Prostate gland (tissue), 2 donors: ENCODE measurements at regions not wholly inside any gene's neighbourhood (a gene's known extent, or its start where the extent isn't known, plus 50 kb on each side); places are given as distances from the start of the nearest gene placed in this dataset.

Source experiments
- DNase-seq: peaks from one replicate; pipeline ENCODE4 v3.0.0-alpha.2; 2019; ENCODE audit warnings: low spot score
- H3K27ac ChIP-seq, 2 donors: fragments of 200-600 bp; sonication (generic); 2 replicates each; pipeline ENCODE4 v1.5.1; 2017 to 2019
- H3K27me3 ChIP-seq: fragments of 200-600 bp; sonication (generic); replicated peaks from 2 replicates; pipeline ENCODE4 v1.5.1; 2019; ENCODE audit not compliant: insufficient read depth
- H3K36me3 ChIP-seq, 2 donors: fragments of 200-600 bp; sonication (generic); 1 replicate in 1 of 2; 2 replicates in 1 of 2; pipeline versions ENCODE4 v1.5.1 to v1.8.1; 2017 to 2019
- H3K4me1 ChIP-seq: fragments of 200-600 bp; sonication (generic); replicated peaks from 2 replicates; pipeline ENCODE4 v1.5.1; 2019
- H3K4me3 ChIP-seq, 2 donors: fragments of 200-600 bp; sonication (generic); 2 replicates each; pipeline ENCODE4 v1.5.1; 2017 to 2019
- H3K9me3 ChIP-seq: fragments of 200-600 bp; sonication (generic); 2 replicates; pipeline ENCODE4 v1.5.1; 2017
- CTCF ChIP-seq, 4 experiments: fragments of 200-600 bp in 2 of 4; fragments of 450-650 bp in 2 of 4; sonication (generic) in 2 of 4; IDR thresholded peaks; 1 replicate in 3 of 4; 2 replicates in 1 of 4; pipeline ENCODE4 v1.5.1; 2016 to 2019; ENCODE audit warnings: antibody characterized with exemption in 4 of 4, mild to moderate bottlenecking in 2 of 4, moderate library complexity in 2 of 4
- POLR2A ChIP-seq: fragments of 450-650 bp; IDR thresholded peaks from one replicate; pipeline ENCODE4 v1.6.1; 2016; ENCODE audit warnings: antibody characterized with exemption, mild to moderate bottlenecking
- POLR2AphosphoS5 ChIP-seq: sonication (generic); formaldehyde crosslinking; IDR thresholded peaks from one replicate; pipeline ENCODE4 v1.6.1; 2017; ENCODE audit warnings: antibody characterized with exemption
- WGBS: methylation state at CpG from one replicate; pipeline ENCODE4 v1.1.5; 2018; 5-methylcytosine and 5-hydroxymethylcytosine counted together
- intact Hi-C: fragments of 100-400 bp; cut with DNase I; formaldehyde crosslinking; loops from one replicate; pipeline ENCODE4 v1.14.2; 2022

GRCh38 chr1:191905781-191906180 is 252.5 kb upstream of the RGS18 start:
- no peak overlapping the region for H3K4me3 ChIP-seq
- no peak for TF ChIP-seq POLR2A
- intact Hi-C loops: no loop called here
- no peak overlapping the region for H3K27ac ChIP-seq
- H3K4me1 ChIP-seq: no peaks in the 10 kb centered on the region
- DNase-seq: no peak
- 43% methylated on average over 1 of the region's 1 CpG for WGBS
- H3K27me3 ChIP-seq: no peaks in the 10 kb centered on the region
- no peaks in the 10 kb centered on the region for H3K9me3 ChIP-seq
- H3K36me3 ChIP-seq: no peaks in the 10 kb centered on the region

- no peaks in the 10 kb centered on the region for H3K4me1 ChIP-seq
- no peak for DNase-seq
- no peak overlapping the region for H3K4me3 ChIP-seq
- 84% methylated on average over 2 of the region's 2 CpGs for WGBS
- intact Hi-C loops: no loop called here
- H3K36me3 ChIP-seq: no peaks in the 10 kb centered on the region
- H3K27ac ChIP-seq: no peak overlapping the region
- H3K27me3 ChIP-seq: no peaks in the 10 kb centered on the region
- no peaks in the 10 kb centered on the region for H3K9me3 ChIP-seq
- TF ChIP-seq CTCF (IDR thresholded peaks at IDR 0.05): no peak
- TF ChIP-seq POLR2AphosphoS5: no peak
- TF ChIP-seq POLR2A: no peak
Observed at GRCh38 chr1:191907121-191907520, 251.1 kb upstream of the RGS18 start.

GRCh38 chr1:191910245-191910644 is 248.0 kb upstream of the RGS18 start:
- H3K4me1 ChIP-seq: no peaks in the 10 kb centered on the region
- 65% methylated on average over 2 of the region's 2 CpGs for WGBS
- no peaks in the 10 kb centered on the region for H3K36me3 ChIP-seq
- TF ChIP-seq POLR2AphosphoS5 (no peak), CTCF (IDR thresholded peaks at IDR 0.05) (no peak), POLR2A (no peak)
- DNase-seq: no peak
- no peaks in the 10 kb centered on the region for H3K9me3 ChIP-seq
- intact Hi-C loops: no loop called here
- no peak overlapping the region for H3K4me3 ChIP-seq
- no peaks in the 10 kb centered on the region for H3K27me3 ChIP-seq
- H3K27ac ChIP-seq: no peak overlapping the region

GRCh38 chr1:191912517-191912916 is 245.7 kb upstream of the RGS18 start:
- Histone ChIP-seq H3K9me3 (no peaks in the 10 kb centered on the region), H3K27me3 (no peaks in the 10 kb centered on the region), H3K4me1 (no peaks in the 10 kb centered on the region), H3K36me3 (no peaks in the 10 kb centered on the region), H3K27ac (no peak overlapping the region), H3K4me3 (no peak overlapping the region)
- no peak for TF ChIP-seq POLR2AphosphoS5
- no peak for TF ChIP-seq CTCF (IDR thresholded peaks at IDR 0.05)
- no peak for TF ChIP-seq POLR2A
- intact Hi-C loops: no loop called here
- WGBS: 38% methylated on average over 1 of the region's 1 CpG
- DNase-seq: no peak

- Histone ChIP-seq H3K4me3 (no peak overlapping the region), H3K4me1 (no peaks in the 10 kb centered on the region), H3K27ac (no peak overlapping the region), H3K9me3 (no peaks in the 10 kb centered on the region), H3K27me3 (no peaks in the 10 kb centered on the region), H3K36me3 (no peaks in the 10 kb centered on the region)
- no peak for TF ChIP-seq CTCF (IDR thresholded peaks at IDR 0.05)
- no peak for TF ChIP-seq POLR2A
- no peak for TF ChIP-seq POLR2AphosphoS5
- intact Hi-C loops: no loop called here
- DNase-seq: no peak
Observed at GRCh38 chr1:191913260-191913977, 244.8 kb upstream of the RGS18 start.
